Muscle layer of colon (tissue), 2 donors: ENCODE measurements at regions not wholly inside any gene's neighbourhood (a gene's known extent, or its start where the extent isn't known, plus 50 kb on each side); places are given as distances from the start of the nearest gene placed in this dataset.

ENCODE experiments used
- H3K27ac ChIP-seq: one replicate; pipeline ENCODE4 v1.7.0; 2013; ENCODE audit warnings: low read depth, mild to moderate bottlenecking, low read length, moderate library complexity
- H3K27me3 ChIP-seq, 2 donors: one replicate each; pipeline ENCODE4 v1.7.0; 2013; ENCODE audit warnings: low read length in 2 of 2, mild to moderate bottlenecking in 2 of 2; ENCODE audit not compliant: insufficient read depth in 2 of 2, control insufficient read depth in 1 of 2
- H3K36me3 ChIP-seq: one replicate; pipeline ENCODE4 v1.7.0; 2013; ENCODE audit warnings: mild to moderate bottlenecking, low read length; ENCODE audit not compliant: insufficient read depth
- H3K4me1 ChIP-seq: one replicate; pipeline ENCODE4 v1.7.0; 2013; ENCODE audit warnings: mild to moderate bottlenecking, low read length; ENCODE audit not compliant: insufficient read depth
- H3K4me3 ChIP-seq, 2 donors: one replicate each; pipeline ENCODE4 v1.7.0; 2013; ENCODE audit warnings: low read length in 2 of 2, low read depth in 1 of 2, mild to moderate bottlenecking in 1 of 2, moderate library complexity in 1 of 2
- H3K9ac ChIP-seq: one replicate; pipeline ENCODE4 v1.7.0; 2013; ENCODE audit warnings: low read length
- H3K9me3 ChIP-seq: one replicate; pipeline ENCODE4 v1.7.0; 2013; ENCODE audit warnings: mild to moderate bottlenecking, low read length
- donor health status: abdominal sarcoma.
- donor health status: Adenocarcinoma of cecum.

- H3K9me3 ChIP-seq: no peaks in the 10 kb centered on the region
- H3K27ac ChIP-seq: no peak overlapping the region
- H3K4me3 ChIP-seq: no peak overlapping the region
- no peak overlapping the region for H3K9ac ChIP-seq
- no peaks in the 10 kb centered on the region for H3K27me3 ChIP-seq
- no peaks in the 10 kb centered on the region for H3K36me3 ChIP-seq
- H3K4me1 ChIP-seq: no peaks in the 10 kb centered on the region
These were observed 141.4 kb upstream of the PTPN1 start for GRCh38 chr20:50368813-50369224.

GRCh38 chr20:50369225-50370035, 140.8 kb upstream of the PTPN1 start:
- Histone ChIP-seq H3K27ac (no peak overlapping the region), H3K4me1 (no peaks in the 10 kb centered on the region)

GRCh38 chr20:50370036-50370566, 140.1 kb upstream of the PTPN1 start:
- no peaks in the 10 kb centered on the region for H3K9me3 ChIP-seq
- no peaks in the 10 kb centered on the region for H3K4me1 ChIP-seq
- no peak overlapping the region for H3K27ac ChIP-seq
- H3K4me3 ChIP-seq: no peak overlapping the region
- H3K27me3 ChIP-seq: no peaks in the 10 kb centered on the region
- no peak overlapping the region for H3K9ac ChIP-seq
- H3K36me3 ChIP-seq: no peaks in the 10 kb centered on the region

More at GRCh38 chr20:50369225-50370035, 140.8 kb upstream of the PTPN1 start:
- H3K9me3 ChIP-seq: no peaks in the 10 kb centered on the region
- no peaks in the 10 kb centered on the region for H3K36me3 ChIP-seq
- no peak overlapping the region for H3K9ac ChIP-seq
- H3K27me3 ChIP-seq: no peaks in the 10 kb centered on the region
- H3K4me3 ChIP-seq: no peak overlapping the region

GRCh38 chr20:50371878-50372769, 138.1 kb upstream of the PTPN1 start:
- Histone ChIP-seq H3K27ac (no peak overlapping the region), H3K36me3 (no peaks in the 10 kb centered on the region), H3K9me3 (no peaks in the 10 kb centered on the region), H3K4me1 (no peaks in the 10 kb centered on the region), H3K9ac (no peak overlapping the region), H3K4me3 (no peak overlapping the region), H3K27me3 (no peaks in the 10 kb centered on the region)

GRCh38 chr20:50372770-50373088, 137.5 kb upstream of the PTPN1 start:
- H3K27ac ChIP-seq: no peak overlapping the region
- no peaks in the 10 kb centered on the region for H3K9me3 ChIP-seq
- no peak overlapping the region for H3K9ac ChIP-seq
- no peaks in the 10 kb centered on the region for H3K27me3 ChIP-seq
- no peaks in the 10 kb centered on the region for H3K4me1 ChIP-seq
- H3K36me3 ChIP-seq: no peaks in the 10 kb centered on the region
- H3K4me3 ChIP-seq: no peak overlapping the region

- Histone ChIP-seq H3K27me3 (no peaks in the 10 kb centered on the region), H3K9ac (no peak overlapping the region), H3K36me3 (no peaks in the 10 kb centered on the region), H3K4me1 (peaks cover 5% of the 10 kb centered on the region), H3K9me3 (no peaks in the 10 kb centered on the region), H3K4me3 (no peak overlapping the region), H3K27ac (no peak overlapping the region)
These were observed 136.4 kb upstream of the PTPN1 start for GRCh38 chr20:50373674-50374286.

- Histone ChIP-seq H3K4me3 (no peak overlapping the region), H3K9me3 (no peaks in the 10 kb centered on the region), H3K4me1 (peaks cover 12% of the 10 kb centered on the region), H3K27ac (no peak overlapping the region), H3K27me3 (no peaks in the 10 kb centered on the region), H3K9ac (no peak overlapping the region), H3K36me3 (no peaks in the 10 kb centered on the region)
These were observed 135.6 kb upstream of the PTPN1 start for GRCh38 chr20:50374541-50375078.

- Histone ChIP-seq H3K27me3 (no peaks in the 10 kb centered on the region), H3K36me3 (no peaks in the 10 kb centered on the region), H3K4me1 (peaks cover 25% of the 10 kb centered on the region), H3K9ac (no peak overlapping the region), H3K9me3 (no peaks in the 10 kb centered on the region), H3K27ac (no peak overlapping the region), H3K4me3 (no peak overlapping the region)
These were observed 133.8 kb upstream of the PTPN1 start for GRCh38 chr20:50376179-50376887.

GRCh38 chr20:50376888-50377459, 133.2 kb upstream of the PTPN1 start:
- H3K9me3 ChIP-seq: no peaks in the 10 kb centered on the region

GRCh38 chr20:50378170-50379000, 131.8 kb upstream of the PTPN1 start:
- H3K4me3 ChIP-seq: peak overlapping the region in 1 of 2 donors; percentile 37
- H3K36me3 ChIP-seq: no peaks in the 10 kb centered on the region
- no peaks in the 10 kb centered on the region for H3K27me3 ChIP-seq
- no peaks in the 10 kb centered on the region for H3K9me3 ChIP-seq
- H3K4me1 ChIP-seq: peaks cover 42% of the 10 kb centered on the region
- H3K27ac ChIP-seq: peak overlapping the region; percentile 15
- peak overlapping the region; percentile 46 for H3K9ac ChIP-seq

More at GRCh38 chr20:50376888-50377459, 133.2 kb upstream of the PTPN1 start:
- no peak overlapping the region for H3K9ac ChIP-seq
- no peaks in the 10 kb centered on the region for H3K36me3 ChIP-seq
- H3K27ac ChIP-seq: no peak overlapping the region
- H3K4me1 ChIP-seq: peaks cover 31% of the 10 kb centered on the region
- H3K27me3 ChIP-seq: no peaks in the 10 kb centered on the region
- no peak overlapping the region for H3K4me3 ChIP-seq
